H1 (cell line): ENCODE measurements at regions not wholly inside any gene's neighbourhood (a gene's known extent, or its start where the extent isn't known, plus 50 kb on each side); places are given as distances from the start of the nearest gene placed in this dataset.

Experiments used
- FOSL1 ChIP-seq: IDR thresholded peaks from 2 replicates; pipeline ENCODE4 v1.6.1; 2011; ENCODE audit warnings: mild to moderate bottlenecking, low read depth, low read length, moderate library complexity; ENCODE audit not compliant: insufficient read depth
- MAX ChIP-seq: IDR thresholded peaks from 2 replicates; pipeline ENCODE4 v1.6.1; 2012; ENCODE audit warnings: inconsistent platforms
- TF ChIP-seq, protein P1 (sequence below), 3 experiments: IDR thresholded peaks; 1 replicate in 2 of 3; 2 replicates in 1 of 3; pipeline versions ENCODE4 v1.5.1 to v1.6.1; 2011; ENCODE audit warnings: low read length in 3 of 3, mild to moderate bottlenecking in 3 of 3, inconsistent platforms in 2 of 3, low read depth in 1 of 3, moderate library complexity in 1 of 3; ENCODE audit not compliant: insufficient read depth in 1 of 3; ENCODE audit errors: control extremely low read depth in 1 of 3
- TF ChIP-seq, protein P2 (sequence below): fragments of 300-600 bp; sonication (generic); IDR thresholded peaks from 2 replicates; pipeline ENCODE4 v1.7.1; 2012; ENCODE audit warnings: low read length, moderate library complexity, mild to moderate bottlenecking, inconsistent platforms; ENCODE audit not compliant: insufficient replicate concordance
- TF ChIP-seq, protein P3 (sequence below): IDR thresholded peaks from 2 replicates; pipeline ENCODE4 v1.6.1; 2011; ENCODE audit warnings: low read depth, mild to moderate bottlenecking, low read length; ENCODE audit not compliant: insufficient read depth

GRCh38 chr3:154932633-154933032 lies 147.5 kb upstream of the MME start:
- TF ChIP-seq FOSL1 (no peak), MAX (no peak)
- TF ChIP-seq, protein P1, sequence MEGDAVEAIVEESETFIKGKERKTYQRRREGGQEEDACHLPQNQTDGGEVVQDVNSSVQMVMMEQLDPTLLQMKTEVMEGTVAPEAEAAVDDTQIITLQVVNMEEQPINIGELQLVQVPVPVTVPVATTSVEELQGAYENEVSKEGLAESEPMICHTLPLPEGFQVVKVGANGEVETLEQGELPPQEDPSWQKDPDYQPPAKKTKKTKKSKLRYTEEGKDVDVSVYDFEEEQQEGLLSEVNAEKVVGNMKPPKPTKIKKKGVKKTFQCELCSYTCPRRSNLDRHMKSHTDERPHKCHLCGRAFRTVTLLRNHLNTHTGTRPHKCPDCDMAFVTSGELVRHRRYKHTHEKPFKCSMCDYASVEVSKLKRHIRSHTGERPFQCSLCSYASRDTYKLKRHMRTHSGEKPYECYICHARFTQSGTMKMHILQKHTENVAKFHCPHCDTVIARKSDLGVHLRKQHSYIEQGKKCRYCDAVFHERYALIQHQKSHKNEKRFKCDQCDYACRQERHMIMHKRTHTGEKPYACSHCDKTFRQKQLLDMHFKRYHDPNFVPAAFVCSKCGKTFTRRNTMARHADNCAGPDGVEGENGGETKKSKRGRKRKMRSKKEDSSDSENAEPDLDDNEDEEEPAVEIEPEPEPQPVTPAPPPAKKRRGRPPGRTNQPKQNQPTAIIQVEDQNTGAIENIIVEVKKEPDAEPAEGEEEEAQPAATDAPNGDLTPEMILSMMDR (IDR thresholded peaks at IDR 0.05; ENCODE audit: control extremely low read depth in 1 of 3, insufficient read depth in 1 of 3, low read depth in 1 of 3, low read length in 3 of 3): no peak
- TF ChIP-seq, protein P2, sequence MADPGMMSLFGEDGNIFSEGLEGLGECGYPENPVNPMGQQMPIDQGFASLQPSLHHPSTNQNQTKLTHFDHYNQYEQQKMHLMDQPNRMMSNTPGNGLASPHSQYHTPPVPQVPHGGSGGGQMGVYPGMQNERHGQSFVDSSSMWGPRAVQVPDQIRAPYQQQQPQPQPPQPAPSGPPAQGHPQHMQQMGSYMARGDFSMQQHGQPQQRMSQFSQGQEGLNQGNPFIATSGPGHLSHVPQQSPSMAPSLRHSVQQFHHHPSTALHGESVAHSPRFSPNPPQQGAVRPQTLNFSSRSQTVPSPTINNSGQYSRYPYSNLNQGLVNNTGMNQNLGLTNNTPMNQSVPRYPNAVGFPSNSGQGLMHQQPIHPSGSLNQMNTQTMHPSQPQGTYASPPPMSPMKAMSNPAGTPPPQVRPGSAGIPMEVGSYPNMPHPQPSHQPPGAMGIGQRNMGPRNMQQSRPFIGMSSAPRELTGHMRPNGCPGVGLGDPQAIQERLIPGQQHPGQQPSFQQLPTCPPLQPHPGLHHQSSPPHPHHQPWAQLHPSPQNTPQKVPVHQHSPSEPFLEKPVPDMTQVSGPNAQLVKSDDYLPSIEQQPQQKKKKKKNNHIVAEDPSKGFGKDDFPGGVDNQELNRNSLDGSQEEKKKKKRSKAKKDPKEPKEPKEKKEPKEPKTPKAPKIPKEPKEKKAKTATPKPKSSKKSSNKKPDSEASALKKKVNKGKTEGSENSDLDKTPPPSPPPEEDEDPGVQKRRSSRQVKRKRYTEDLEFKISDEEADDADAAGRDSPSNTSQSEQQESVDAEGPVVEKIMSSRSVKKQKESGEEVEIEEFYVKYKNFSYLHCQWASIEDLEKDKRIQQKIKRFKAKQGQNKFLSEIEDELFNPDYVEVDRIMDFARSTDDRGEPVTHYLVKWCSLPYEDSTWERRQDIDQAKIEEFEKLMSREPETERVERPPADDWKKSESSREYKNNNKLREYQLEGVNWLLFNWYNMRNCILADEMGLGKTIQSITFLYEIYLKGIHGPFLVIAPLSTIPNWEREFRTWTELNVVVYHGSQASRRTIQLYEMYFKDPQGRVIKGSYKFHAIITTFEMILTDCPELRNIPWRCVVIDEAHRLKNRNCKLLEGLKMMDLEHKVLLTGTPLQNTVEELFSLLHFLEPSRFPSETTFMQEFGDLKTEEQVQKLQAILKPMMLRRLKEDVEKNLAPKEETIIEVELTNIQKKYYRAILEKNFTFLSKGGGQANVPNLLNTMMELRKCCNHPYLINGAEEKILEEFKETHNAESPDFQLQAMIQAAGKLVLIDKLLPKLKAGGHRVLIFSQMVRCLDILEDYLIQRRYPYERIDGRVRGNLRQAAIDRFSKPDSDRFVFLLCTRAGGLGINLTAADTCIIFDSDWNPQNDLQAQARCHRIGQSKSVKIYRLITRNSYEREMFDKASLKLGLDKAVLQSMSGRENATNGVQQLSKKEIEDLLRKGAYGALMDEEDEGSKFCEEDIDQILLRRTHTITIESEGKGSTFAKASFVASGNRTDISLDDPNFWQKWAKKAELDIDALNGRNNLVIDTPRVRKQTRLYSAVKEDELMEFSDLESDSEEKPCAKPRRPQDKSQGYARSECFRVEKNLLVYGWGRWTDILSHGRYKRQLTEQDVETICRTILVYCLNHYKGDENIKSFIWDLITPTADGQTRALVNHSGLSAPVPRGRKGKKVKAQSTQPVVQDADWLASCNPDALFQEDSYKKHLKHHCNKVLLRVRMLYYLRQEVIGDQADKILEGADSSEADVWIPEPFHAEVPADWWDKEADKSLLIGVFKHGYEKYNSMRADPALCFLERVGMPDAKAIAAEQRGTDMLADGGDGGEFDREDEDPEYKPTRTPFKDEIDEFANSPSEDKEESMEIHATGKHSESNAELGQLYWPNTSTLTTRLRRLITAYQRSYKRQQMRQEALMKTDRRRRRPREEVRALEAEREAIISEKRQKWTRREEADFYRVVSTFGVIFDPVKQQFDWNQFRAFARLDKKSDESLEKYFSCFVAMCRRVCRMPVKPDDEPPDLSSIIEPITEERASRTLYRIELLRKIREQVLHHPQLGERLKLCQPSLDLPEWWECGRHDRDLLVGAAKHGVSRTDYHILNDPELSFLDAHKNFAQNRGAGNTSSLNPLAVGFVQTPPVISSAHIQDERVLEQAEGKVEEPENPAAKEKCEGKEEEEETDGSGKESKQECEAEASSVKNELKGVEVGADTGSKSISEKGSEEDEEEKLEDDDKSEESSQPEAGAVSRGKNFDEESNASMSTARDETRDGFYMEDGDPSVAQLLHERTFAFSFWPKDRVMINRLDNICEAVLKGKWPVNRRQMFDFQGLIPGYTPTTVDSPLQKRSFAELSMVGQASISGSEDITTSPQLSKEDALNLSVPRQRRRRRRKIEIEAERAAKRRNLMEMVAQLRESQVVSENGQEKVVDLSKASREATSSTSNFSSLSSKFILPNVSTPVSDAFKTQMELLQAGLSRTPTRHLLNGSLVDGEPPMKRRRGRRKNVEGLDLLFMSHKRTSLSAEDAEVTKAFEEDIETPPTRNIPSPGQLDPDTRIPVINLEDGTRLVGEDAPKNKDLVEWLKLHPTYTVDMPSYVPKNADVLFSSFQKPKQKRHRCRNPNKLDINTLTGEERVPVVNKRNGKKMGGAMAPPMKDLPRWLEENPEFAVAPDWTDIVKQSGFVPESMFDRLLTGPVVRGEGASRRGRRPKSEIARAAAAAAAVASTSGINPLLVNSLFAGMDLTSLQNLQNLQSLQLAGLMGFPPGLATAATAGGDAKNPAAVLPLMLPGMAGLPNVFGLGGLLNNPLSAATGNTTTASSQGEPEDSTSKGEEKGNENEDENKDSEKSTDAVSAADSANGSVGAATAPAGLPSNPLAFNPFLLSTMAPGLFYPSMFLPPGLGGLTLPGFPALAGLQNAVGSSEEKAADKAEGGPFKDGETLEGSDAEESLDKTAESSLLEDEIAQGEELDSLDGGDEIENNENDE: no peak
- TF ChIP-seq, protein P3, sequence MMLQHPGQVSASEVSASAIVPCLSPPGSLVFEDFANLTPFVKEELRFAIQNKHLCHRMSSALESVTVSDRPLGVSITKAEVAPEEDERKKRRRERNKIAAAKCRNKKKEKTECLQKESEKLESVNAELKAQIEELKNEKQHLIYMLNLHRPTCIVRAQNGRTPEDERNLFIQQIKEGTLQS: no peak
